NCI-H146 (cell line): ENCODE measurements at regions not wholly inside any gene's neighbourhood (a gene's known extent, or its start where the extent isn't known, plus 50 kb on each side); places are given as distances from the start of the nearest gene placed in this dataset.

ENCODE experiments used
- DNase-seq: peaks from one replicate; lab custom pipeline; 2025; lab: John Stamatoyannopoulos, UW

DNA sequence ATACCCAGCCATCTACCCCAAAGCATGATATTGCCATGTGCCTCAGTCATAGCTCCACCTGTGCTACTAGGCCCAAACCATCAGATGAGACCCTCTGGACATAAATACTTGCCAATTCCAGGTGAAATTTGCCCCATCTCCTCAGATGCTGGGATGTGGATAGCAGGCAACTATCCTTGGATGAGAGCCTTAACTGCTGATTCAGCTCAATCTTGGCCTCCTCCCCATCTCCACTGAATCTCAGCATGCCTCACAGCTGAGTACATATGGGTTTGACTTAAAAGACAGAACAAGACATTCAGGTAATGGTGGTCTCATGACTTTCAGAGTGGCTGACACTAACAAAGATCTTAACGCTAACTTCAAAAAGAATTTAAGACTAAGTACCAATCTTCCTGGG is 50.8 kb upstream of the KLHL13 start:
- no peak for DNase-seq

DNA sequence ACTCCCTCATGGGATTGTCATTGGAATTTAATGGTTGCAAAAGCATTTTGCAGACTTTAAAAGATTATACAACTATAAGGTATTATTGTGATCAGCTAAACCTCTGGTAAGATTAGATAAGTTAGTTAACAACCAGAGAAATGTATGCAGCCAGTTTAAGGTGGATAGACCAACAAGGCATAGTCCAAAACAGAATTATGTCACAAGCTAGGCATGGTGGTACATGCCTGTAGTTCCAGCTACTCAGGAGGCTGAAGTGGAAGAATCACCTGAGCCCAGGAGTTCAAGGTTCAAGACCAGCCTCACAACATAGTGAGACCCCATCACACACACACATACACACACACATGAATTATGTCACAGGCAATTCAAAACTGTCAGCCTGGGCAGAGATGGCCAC is 54.7 kb upstream of the KLHL13 start:
- DNase-seq = no peak

- no peak for DNase-seq
Measured at GRCh38 chrX:118174516-118175098, 58.0 kb upstream of the KLHL13 start.

GRCh38 chrX:118177708-118178107 is 61.1 kb upstream of the KLHL13 start:
- DNase-seq = no peak

DNA sequence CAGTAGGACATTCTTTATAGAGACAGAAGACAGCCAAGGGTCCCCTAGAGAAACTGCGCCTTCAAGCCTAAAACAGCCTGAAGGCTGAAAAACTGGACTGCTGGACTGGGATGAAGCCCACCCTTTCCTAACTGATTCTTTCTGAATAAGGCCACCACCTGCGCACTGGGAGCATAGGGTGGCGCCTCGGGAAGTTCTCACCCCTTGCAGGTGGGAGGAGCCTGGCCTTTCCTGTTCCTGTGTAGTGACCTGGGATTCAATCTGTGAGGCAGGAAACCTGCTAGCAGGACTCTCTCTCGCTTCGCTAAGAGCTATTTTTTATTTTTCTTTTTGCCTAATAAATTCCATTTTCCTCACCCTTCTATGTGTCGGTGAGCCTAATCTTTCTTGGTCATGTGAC is 61.8 kb upstream of the KLHL13 start:
- no peak for DNase-seq

- DNase-seq = no peak
Measured at GRCh38 chrX:118179161-118179560, 62.6 kb upstream of the KLHL13 start.

- no peak for DNase-seq
Measured at GRCh38 chrX:118179718-118180117, 63.1 kb upstream of the KLHL13 start.

DNA sequence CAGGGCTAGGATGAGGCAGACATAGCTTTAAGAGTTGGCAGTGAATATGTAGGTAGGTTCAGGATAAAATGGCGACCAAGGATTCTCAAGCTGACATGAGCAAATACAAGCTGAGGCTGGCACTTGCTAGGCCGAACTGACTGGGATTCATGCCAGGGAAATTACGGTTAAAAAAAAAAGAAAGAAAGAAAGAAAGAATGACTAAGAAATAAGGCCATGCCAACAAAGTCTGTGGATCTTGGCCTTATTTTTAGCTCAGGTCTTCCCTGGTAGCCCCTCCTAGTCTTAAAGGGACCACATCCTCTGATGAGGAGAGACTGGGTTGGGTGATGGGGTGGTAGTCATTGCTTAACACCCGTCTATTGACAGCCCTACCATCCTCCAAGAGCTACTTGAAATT is 64.4 kb upstream of the KLHL13 start:
- no peak for DNase-seq

DNA sequence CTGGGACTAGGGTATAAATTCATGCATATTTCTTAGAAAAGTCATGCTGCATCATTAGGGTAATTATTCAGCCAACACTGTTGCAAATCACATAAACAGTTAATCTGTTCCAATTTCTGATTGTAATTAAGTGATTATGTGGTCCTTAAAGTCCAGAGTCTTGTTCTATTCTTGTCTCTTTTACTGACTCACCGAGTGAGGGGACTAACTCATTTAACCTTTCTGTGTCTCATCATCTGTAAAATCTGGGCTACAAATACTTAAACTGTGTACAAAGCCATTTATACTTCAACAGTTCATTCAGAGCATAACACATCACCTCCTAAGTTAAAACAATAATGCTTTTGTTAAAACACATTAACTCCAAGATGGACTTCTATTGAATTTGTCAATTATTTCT is 65.4 kb upstream of the KLHL13 start:
- DNase-seq = no peak

- DNase-seq = no peak
Measured at GRCh38 chrX:118182681-118183080, 66.1 kb upstream of the KLHL13 start.

GRCh38 chrX:118183606-118184005 is 67.0 kb upstream of the KLHL13 start:
- no peak for DNase-seq

DNA sequence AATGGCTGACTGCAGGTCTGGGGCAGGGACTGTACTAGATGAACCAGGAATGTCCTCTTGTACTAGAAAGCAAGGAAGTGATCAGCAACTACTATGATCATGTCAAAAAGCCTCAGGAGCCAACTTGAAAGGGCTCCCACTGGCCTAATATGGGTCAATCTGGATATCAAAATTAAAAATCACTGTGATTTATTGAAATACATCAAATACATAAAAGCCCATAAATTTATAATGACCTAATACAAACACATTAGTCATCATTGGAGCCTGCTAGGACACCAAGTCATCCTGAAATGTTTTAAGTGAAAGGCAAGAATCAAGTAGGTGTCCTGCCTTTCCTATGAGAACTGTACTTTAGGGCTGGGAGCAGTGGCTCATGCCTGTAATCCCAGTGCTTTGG is 70.5 kb upstream of the KLHL13 start:
- no peak for DNase-seq

DNA sequence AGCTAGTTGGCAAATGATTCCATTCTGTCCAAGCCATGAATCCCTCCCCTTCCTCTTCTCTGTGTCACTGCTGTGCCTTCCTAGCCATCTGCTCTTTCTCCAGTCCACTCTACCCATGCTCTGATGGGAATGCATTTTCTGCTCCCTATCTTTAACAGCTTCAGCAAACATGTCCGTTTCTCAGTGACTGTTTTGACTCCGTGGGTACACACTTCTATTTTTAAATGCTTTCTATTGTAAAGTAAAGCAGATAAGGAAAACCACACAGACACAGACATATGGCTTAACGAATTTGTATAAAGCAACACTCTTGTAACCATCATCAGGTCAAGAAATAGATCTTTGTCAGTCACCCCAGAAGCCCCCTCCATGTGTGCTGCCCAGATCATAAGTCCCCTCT is 72.4 kb upstream of the KLHL13 start:
- peak; percentile 21 for DNase-seq

DNA sequence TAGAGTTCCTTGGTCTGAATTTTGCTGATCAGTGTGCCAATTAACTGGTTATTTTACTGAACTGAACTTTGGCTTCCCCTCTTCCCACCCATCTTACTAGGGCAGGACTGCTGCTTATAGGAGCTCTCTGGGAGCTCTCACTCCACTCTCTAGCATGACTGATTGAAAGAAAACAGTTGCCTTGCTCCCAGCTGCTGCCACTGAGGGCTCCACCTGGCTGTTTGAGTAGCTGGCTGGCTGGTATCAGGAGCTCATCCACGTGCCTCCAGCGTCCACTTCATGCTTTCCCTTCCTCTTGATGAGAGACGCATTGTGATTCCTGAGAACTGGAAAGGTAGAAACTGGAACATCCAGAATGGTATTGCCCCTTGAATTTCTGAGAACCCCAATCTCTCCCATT is 73.0 kb upstream of the KLHL13 start:
- DNase-seq = peak; percentile 61

GRCh38 chrX:118197730-118198129 is 81.1 kb upstream of the KLHL13 start:
- no peak for DNase-seq

DNA sequence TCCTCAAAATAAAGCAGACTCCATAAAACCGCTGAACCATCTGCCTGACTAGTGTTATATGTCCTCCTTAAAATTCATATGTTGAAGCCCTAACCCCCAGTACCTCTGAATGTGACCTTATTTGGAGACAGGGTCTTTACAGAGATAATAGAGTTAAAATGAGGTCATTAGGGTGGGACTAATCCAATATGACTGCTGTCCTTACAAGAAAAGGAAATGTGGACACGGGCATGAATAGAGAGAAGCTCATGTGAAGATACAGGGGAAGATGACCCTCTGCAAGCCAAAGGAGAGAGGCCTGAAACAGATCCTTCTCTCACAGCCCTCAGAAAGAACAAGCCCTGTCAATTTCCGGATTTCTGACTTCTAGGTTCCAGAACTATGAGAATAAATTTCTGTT is 82.0 kb upstream of the KLHL13 start:
- no peak for DNase-seq

GRCh38 chrX:118199997-118200396 is 83.4 kb upstream of the KLHL13 start:
- no peak for DNase-seq

GRCh38 chrX:118205421-118206395 is 89.1 kb upstream of the KLHL13 start:
- no peak for DNase-seq

DNA sequence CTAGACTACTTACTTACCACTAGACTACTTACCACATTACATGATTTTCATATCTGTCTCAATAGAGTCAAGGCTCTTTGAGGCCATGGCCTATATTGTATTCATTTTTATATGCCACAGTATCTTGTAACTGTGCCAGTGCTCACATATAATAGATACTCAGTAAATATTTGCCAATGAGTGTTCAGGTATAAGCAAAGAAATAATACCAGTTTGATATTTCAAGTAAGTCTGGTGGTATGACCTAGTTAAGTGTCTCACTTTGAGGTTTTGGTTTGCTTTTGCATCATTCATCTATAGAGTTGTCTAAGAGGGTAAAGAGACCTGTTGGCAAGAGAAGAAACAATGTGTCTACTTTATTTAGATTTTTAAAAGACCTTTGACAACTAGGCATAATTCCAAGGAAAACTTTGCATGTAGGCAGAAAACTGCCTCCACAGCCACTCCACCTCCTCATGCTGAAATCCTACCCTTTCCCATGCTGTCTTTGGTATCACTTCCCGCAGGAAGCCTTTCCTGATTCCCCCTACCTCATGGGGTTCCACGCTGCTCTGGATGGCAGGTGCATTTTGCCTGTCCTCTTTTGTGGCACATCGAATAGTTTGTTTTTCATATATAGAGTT is 91.3 kb upstream of the KLHL13 start:
- peak; percentile 61 for DNase-seq

DNA sequence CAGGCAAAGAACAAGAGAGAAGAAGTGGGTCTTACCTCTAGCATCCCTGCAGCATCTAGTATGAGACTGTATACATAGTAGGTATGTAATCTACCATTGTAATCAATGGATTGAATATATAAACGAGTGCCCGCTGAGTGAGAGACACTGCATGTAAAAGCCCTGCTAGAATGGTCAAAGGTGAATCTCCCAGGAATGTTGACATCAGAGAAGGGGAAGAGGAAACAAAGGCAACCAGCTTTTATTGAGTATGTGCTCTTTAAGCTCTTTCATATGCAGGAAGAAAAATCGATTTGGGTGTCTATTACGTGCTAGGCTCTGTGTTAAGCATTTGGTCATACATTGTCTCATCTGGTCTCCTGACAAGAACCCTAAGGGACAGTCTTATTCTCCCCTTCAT is 91.9 kb upstream of the KLHL13 start:
- DNase-seq = peak; percentile 83

- DNase-seq = no peak
Measured at GRCh38 chrX:118211891-118212816, 95.5 kb upstream of the KLHL13 start.

- DNase-seq = no peak
Measured at GRCh38 chrX:118212817-118213183, 96.2 kb upstream of the KLHL13 start.
